ENCODE measurements at regions not wholly inside any gene's neighbourhood (a gene's known extent, or its start where the extent isn't known, plus 50 kb on each side); places are given as distances from the start of the nearest gene placed in this dataset.

DNA sequence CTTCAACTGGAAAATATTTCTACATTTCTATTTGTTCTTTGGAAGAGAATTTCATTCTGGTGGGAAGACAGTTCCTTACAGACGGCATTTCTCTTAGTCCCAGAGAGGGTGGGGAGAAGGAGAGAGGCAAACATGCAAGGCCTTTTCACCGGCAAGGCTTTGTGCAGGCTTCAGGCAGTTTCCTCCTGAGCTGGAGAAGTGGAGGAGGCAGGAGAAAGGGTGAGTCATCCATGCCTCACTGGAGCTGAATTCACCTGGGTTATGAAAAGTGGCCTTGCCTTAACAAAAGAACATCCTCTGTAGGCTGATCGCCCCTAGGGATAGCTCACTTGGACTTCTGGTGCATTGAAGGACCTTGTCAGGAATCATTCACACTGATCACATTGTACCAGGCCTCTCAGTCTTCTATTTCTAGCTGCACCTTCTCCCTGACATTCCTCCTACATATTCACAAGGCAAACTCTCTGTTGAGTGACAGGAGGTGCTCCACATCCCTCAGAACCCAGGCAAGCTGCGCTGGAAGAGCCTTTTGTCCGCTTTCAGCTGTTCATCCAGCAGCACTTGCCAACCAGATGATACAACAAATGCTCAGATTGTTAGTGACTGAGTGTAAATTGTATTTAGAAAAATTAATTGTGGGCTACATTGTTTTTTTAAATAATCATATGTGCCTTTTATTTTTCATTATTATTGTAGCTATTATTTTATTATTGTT is 796.1 kb downstream of the DCDC2C start:
- DNase-seq (ENCODE audit: low spot score), result no peak

DNA sequence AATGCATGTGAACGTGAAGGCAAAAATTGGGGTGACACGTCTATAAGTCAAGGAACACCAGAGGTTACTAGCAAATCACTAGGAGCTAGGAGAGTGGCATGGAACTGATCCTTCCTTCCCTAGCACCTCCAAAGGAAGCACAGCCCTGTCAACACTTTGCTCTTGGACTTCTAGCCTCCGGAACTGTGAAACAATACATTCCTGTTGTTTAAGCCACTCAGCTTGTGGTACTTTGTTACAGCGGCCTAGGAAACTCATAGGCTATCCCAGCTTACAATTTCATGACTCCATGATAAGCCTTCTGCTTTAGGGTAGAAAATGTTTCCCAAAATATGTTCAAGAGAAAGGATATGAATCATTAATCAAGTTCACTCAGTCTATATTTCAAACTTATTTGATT is 798.1 kb downstream of the DCDC2C start:
- DNase-seq (ENCODE audit: low spot score), result no peak

DNA sequence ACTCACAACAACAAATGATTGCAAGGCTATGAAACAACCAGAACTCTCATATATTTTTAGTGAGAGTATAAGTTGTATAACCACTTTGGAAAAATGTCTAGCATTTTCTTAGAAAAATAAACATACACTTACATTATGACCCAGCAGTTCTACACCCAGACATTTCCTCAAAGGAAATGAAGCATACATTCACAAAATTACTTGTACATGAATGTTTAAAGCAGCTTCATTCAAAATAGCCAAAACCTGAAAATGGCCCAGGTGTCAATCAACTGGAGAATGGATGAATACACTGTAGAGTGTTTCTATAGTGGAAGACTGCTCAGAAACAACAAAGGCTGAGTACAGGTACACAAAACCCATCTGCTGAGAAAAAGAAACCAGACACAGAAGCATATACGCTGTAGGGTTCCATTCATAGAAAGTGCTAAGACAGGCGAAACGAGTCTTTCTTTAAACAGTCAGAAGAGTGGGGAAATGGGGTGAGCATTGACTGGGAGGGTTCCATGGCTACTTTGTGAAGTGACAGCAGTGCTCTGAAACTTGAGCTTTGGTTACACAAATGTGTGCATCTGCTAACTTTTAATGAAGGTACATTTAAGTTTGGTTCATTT is 799.0 kb downstream of the DCDC2C start:
- no peak for DNase-seq (ENCODE audit: low spot score)

DNA sequence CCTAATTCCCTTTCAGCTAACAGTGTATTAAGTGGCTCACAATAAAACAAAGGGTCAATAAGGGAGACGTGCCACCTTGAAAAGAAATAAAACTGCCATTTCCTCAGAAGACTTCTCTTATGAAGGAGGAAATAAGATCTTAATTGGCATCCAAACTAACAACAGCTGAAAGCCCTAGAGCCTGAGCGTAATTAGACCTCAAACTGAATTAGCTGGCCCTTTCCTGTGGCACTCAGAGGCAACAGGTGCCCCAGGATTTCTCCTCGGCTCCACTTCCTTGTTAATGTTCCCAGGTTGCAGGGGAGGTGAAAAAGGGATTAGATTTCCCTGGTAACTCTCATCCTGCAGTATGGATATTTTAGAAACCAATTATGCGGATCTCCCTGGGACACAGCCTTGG is 804.3 kb downstream of the DCDC2C start:
- DNase-seq (ENCODE audit: low spot score), result no peak

GRCh38 chr2:4515871-4516761 is 812.7 kb downstream of the DCDC2C start:
- no peak for DNase-seq (ENCODE audit: low spot score)

GRCh38 chr2:4518596-4518995 is 815.2 kb downstream of the DCDC2C start:
- no peak for DNase-seq (ENCODE audit: low spot score)

- no peak for DNase-seq (ENCODE audit: low spot score)
Measured at GRCh38 chr2:4522498-4523421, 819.4 kb downstream of the DCDC2C start.

GRCh38 chr2:4527416-4527815 is 824.0 kb downstream of the DCDC2C start:
- no peak for DNase-seq (ENCODE audit: low spot score)

GRCh38 chr2:4528246-4528645 is 824.9 kb downstream of the DCDC2C start:
- no peak for DNase-seq (ENCODE audit: low spot score)

DNA sequence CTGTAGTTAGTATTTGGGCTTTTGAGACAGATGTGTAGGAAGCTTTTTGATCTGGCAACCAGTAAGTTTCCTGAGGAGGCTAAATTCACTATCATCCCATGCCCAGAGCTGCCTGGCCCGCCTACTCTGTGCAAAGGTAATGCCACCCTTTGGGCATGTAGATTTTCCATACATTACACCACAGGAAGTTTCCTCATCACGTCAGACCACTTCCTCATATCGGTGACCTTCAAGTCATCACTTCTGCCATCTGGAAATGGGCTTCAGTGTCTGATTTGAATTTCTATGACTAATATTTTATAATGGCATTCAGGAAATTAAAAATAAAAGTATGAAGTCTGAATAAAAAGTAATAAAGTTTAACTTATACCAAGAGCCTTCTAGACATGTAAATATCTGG is 825.4 kb downstream of the DCDC2C start:
- no peak for DNase-seq (ENCODE audit: low spot score)

- no peak for DNase-seq (ENCODE audit: low spot score)
Measured at GRCh38 chr2:4529738-4530137, 826.4 kb downstream of the DCDC2C start.

GRCh38 chr2:4530231-4530630 is 826.9 kb downstream of the DCDC2C start:
- no peak for DNase-seq (ENCODE audit: low spot score)

- no peak for DNase-seq (ENCODE audit: low spot score)
Measured at GRCh38 chr2:4533806-4534205, 830.4 kb downstream of the DCDC2C start.

GRCh38 chr2:4539121-4539520 is 835.7 kb downstream of the DCDC2C start:
- no peak for DNase-seq (ENCODE audit: low spot score)

GRCh38 chr2:4549666-4550210 is 846.4 kb downstream of the DCDC2C start:
- no peak for DNase-seq (ENCODE audit: low spot score)

DNA sequence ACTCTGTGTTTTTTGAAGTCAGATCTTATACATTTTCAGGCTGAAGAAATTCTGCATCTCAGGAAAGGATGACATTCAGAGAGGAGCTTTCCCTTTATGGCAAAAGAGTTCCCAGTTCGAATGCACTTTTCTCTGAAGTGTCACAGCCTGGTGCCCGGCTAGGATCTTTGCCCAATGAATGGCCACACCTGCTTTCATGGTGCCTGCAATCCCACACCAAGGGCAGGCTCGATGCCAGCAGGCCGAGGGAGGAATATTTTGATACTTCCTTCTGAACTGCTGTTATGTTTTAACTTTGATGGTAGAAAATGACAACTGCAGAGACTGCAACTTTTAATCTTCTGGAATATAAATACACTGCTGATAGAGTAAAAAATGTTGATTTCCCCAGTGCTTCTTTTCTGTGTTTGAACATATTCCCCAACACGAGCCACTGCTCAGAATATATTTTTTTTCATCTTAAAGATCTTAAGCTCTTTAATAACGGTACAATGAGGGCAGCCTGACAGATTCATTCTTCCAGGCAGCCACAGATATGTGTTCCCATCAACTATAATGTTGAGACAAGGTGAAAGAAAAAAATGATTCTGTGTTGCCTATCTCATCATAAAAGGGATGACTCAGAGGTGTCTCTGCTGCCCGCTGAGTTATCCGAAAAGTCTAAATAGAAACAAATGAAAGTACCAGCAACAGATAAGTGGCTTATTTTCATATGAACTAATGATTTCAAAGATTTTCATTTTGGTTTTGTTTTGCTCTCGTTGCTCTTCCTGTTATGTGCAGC is 848.5 kb downstream of the DCDC2C start:
- no peak for DNase-seq (ENCODE audit: low spot score)

- DNase-seq (ENCODE audit: low spot score), result no peak
Measured at GRCh38 chr2:4553241-4553640, 849.9 kb downstream of the DCDC2C start.

DNA sequence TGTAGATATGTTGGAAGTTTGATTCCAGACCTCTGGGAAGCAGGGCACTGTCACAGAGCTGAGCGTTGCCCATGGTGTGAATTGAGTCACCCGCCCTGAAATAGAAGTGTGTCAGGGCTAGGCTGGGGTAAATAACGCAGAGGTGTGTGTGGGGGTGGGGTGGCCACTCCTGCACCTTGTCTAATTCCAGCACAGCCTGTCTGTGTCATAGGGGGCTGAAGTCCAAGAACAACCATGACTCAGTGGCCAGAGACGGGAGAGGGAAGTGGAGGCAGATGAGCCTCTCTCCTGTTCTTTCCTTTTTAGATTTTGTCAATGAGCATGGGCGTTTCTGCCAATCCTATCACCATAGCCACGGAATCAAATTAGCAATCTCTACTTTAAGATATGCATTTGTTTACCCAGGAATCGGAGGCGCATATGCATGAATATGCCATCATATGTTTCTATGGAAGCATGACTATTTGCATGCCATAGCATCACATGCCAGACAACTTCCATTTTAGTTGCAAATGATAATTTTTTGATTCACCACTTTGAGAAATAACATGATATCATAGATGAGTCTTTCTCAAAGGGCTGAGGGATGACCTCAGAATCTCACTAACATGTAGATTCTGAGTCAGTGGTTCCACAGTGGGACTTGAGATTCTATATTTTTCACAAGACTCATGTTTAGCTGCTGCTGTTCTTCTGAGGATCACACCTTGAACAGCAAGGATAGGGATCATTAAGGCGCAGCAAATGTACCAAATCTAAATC is 852.9 kb downstream of the DCDC2C start:
- DNase-seq (ENCODE audit: low spot score), result no peak

DNA sequence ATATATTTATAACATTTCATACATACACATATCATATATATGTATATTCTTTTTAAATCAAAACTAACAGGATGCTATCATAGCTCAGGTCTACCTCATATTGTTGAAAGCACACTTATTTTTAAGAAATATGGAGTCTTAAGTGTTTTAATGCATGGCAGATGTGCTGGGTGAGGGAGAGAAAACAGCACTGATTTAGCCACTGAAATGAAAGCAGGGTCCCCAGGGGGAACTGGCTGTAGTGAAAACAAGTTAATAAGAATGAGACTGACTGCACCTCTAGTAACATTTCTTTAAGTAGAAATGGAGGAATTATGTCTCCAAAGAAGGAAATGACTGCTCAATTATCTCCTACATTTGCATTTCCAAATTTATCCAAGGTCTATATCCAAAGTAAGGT is 857.8 kb downstream of the DCDC2C start:
- no peak for DNase-seq (ENCODE audit: low spot score)

GRCh38 chr2:4576075-4576474 is 872.7 kb downstream of the DCDC2C start:
- DNase-seq (ENCODE audit: low spot score), result no peak

All from HuH-7.5 (cell line).